ENCODE measurements at regions not wholly inside any gene's neighbourhood (a gene's known extent, or its start where the extent isn't known, plus 50 kb on each side); places are given as distances from the start of the nearest gene placed in this dataset.

GRCh38 chr4:135177321-135177720 lies 975.7 kb upstream of the PABPC4L start:
- no peak for TF ChIP-seq CTCF (IDR thresholded peaks at IDR 0.05; ENCODE audit: control extremely low read depth, extremely low read depth)
- no peak for DNase-seq
- ATAC-seq (ENCODE audit: insufficient read depth, low FRiP score) = no peak

GRCh38 chr4:135166661-135167060 lies 965.1 kb upstream of the PABPC4L start:
- Histone ChIP-seq H3K9me3 (ENCODE audit: control insufficient read depth in 4 of 4, insufficient read depth in 3 of 4, low read length in 3 of 4) (no peaks in the 10 kb centered on the region), H3K9ac (ENCODE audit: insufficient read depth in 1 of 2, low read length in 2 of 2) (no peak overlapping the region), H3K4me1 (ENCODE audit: control insufficient read depth in 5 of 5, insufficient read depth in 5 of 5, low read length in 5 of 5) (no peaks in the 10 kb centered on the region), H3K36me3 (ENCODE audit: control insufficient read depth in 4 of 4, insufficient read depth in 4 of 4, low read length in 4 of 4) (no peaks in the 10 kb centered on the region), H3K4me3 (no peak overlapping the region), H3K27me3 (ENCODE audit: control insufficient read depth in 3 of 3, insufficient read depth in 3 of 3, low read length in 2 of 3) (no peaks in the 10 kb centered on the region), H3K27ac (ENCODE audit: low read depth in 1 of 2, low read length in 1 of 2) (no peak overlapping the region)
- ATAC-seq (ENCODE audit: insufficient read depth, low FRiP score) = no peak
- whole genome bisulfite sequencing, 2 donors = 64 to 65% methylated on average over 2 of the region's 2 CpGs
- TF ChIP-seq CTCF (IDR thresholded peaks at IDR 0.05; ENCODE audit: control extremely low read depth, extremely low read depth) = no peak
- no peak for DNase-seq

More at GRCh38 chr4:135177321-135177720, 975.7 kb upstream of the PABPC4L start:
- H3K27ac ChIP-seq (ENCODE audit: low read depth in 1 of 2, low read length in 1 of 2) = no peak overlapping the region
- H3K9me3 ChIP-seq (ENCODE audit: control insufficient read depth in 4 of 4, insufficient read depth in 3 of 4, low read length in 3 of 4) = no peaks in the 10 kb centered on the region
- H3K4me1 ChIP-seq (ENCODE audit: control insufficient read depth in 5 of 5, insufficient read depth in 5 of 5, low read length in 5 of 5) = no peaks in the 10 kb centered on the region
- no peaks in the 10 kb centered on the region for H3K36me3 ChIP-seq (ENCODE audit: control insufficient read depth in 4 of 4, insufficient read depth in 4 of 4, low read length in 4 of 4)
- no peak overlapping the region for H3K4me3 ChIP-seq
- H3K9ac ChIP-seq (ENCODE audit: insufficient read depth in 1 of 2, low read length in 2 of 2) = no peak overlapping the region
- H3K27me3 ChIP-seq (ENCODE audit: control insufficient read depth in 3 of 3, insufficient read depth in 3 of 3, low read length in 2 of 3) = no peaks in the 10 kb centered on the region

- TF ChIP-seq CTCF (IDR thresholded peaks at IDR 0.05; ENCODE audit: control extremely low read depth, extremely low read depth) = no peak
- Histone ChIP-seq H3K9me3 (ENCODE audit: control insufficient read depth in 4 of 4, insufficient read depth in 3 of 4, low read length in 3 of 4) (no peaks in the 10 kb centered on the region), H3K4me3 (no peak overlapping the region), H3K27me3 (ENCODE audit: control insufficient read depth in 3 of 3, insufficient read depth in 3 of 3, low read length in 2 of 3) (no peaks in the 10 kb centered on the region), H3K4me1 (ENCODE audit: control insufficient read depth in 5 of 5, insufficient read depth in 5 of 5, low read length in 5 of 5) (no peaks in the 10 kb centered on the region), H3K9ac (ENCODE audit: insufficient read depth in 1 of 2, low read length in 2 of 2) (no peak overlapping the region), H3K27ac (ENCODE audit: low read depth in 1 of 2, low read length in 1 of 2) (no peak overlapping the region), H3K36me3 (ENCODE audit: control insufficient read depth in 4 of 4, insufficient read depth in 4 of 4, low read length in 4 of 4) (no peaks in the 10 kb centered on the region)
- no peak for ATAC-seq (ENCODE audit: insufficient read depth, low FRiP score)
- DNase-seq = no peak
- WGBS, 2 donors = 86 to 92% methylated on average over 5 of the region's 5 CpGs
These were observed 963.0 kb upstream of the PABPC4L start for GRCh38 chr4:135164601-135165000.

GRCh38 chr4:135144498-135144897 lies 942.9 kb upstream of the PABPC4L start:
- no peaks in the 10 kb centered on the region for H3K9me3 ChIP-seq (ENCODE audit: control insufficient read depth in 4 of 4, insufficient read depth in 3 of 4, low read length in 3 of 4)
- WGBS, 2 donors = 79 to 82% methylated on average over 1 of the region's 1 CpG
- no peaks in the 10 kb centered on the region for H3K36me3 ChIP-seq (ENCODE audit: control insufficient read depth in 4 of 4, insufficient read depth in 4 of 4, low read length in 4 of 4)
- no peaks in the 10 kb centered on the region for H3K4me1 ChIP-seq (ENCODE audit: control insufficient read depth in 5 of 5, insufficient read depth in 5 of 5, low read length in 5 of 5)
- no peak for DNase-seq
- H3K27me3 ChIP-seq (ENCODE audit: control insufficient read depth in 3 of 3, insufficient read depth in 3 of 3, low read length in 2 of 3) = no peaks in the 10 kb centered on the region
- H3K9ac ChIP-seq (ENCODE audit: insufficient read depth in 1 of 2, low read length in 2 of 2) = no peak overlapping the region
- H3K27ac ChIP-seq (ENCODE audit: low read depth in 1 of 2, low read length in 1 of 2) = no peak overlapping the region
- no peak overlapping the region for H3K4me3 ChIP-seq
- no peak for TF ChIP-seq CTCF (IDR thresholded peaks at IDR 0.05; ENCODE audit: control extremely low read depth, extremely low read depth)
- ATAC-seq (ENCODE audit: insufficient read depth, low FRiP score) = no peak
